Kidney (tissue), 13 donors: ENCODE measurements at regions not wholly inside any gene's neighbourhood (a gene's known extent, or its start where the extent isn't known, plus 50 kb on each side); places are given as distances from the start of the nearest gene placed in this dataset.

ENCODE experiments used
- DNase-seq, 5 donors: peaks; one replicate each; pipeline ENCODE4 v3.0.0-alpha.2; 2013 to 2020
- FAIRE-seq: peaks from 2 replicates; lab custom pipeline; 2012; peaks lifted over from hg19 to GRCh38; lab: Jason Lieb, UNC
- H3K27ac ChIP-seq, 2 donors: one replicate each; pipeline ENCODE4 v1.7.0; 2013; ENCODE audit warnings: low read depth in 2 of 2, low read length in 2 of 2, inconsistent platforms in 1 of 2
- H3K27me3 ChIP-seq: one replicate; pipeline ENCODE4 v1.7.1; 2013; ENCODE audit warnings: low read length, inconsistent platforms; ENCODE audit not compliant: control insufficient read depth, insufficient read depth
- H3K36me3 ChIP-seq, 3 donors: one replicate each; pipeline versions ENCODE4 v1.7.0 to v1.7.1; 2013; ENCODE audit warnings: low read length in 3 of 3, control low read depth in 1 of 3, inconsistent platforms in 1 of 3; ENCODE audit not compliant: insufficient read depth in 3 of 3, control insufficient read depth in 2 of 3
- H3K4me1 ChIP-seq, 3 donors: one replicate each; pipeline versions ENCODE4 v1.7.0 to v1.7.1; 2013; ENCODE audit warnings: low read length in 3 of 3, inconsistent platforms in 1 of 3, low read depth in 1 of 3; ENCODE audit not compliant: control insufficient read depth in 2 of 3, insufficient read depth in 2 of 3
- H3K4me3 ChIP-seq, 3 donors: one replicate each; pipeline versions ENCODE4 v1.7.0 to v1.8.1; 2013; ENCODE audit warnings: low read length in 3 of 3, control low read depth in 1 of 3, inconsistent platforms in 1 of 3
- H3K9ac ChIP-seq, 3 donors: one replicate each; pipeline versions ENCODE4 v1.7.0 to v1.7.1; 2013; ENCODE audit warnings: low read length in 3 of 3, control low read depth in 1 of 3, inconsistent platforms in 1 of 3
- H3K9me3 ChIP-seq, 3 donors: one replicate each; pipeline versions ENCODE4 v1.7.0 to v1.7.1; 2013; ENCODE audit warnings: low read length in 3 of 3, control low read depth in 1 of 3, inconsistent platforms in 1 of 3; ENCODE audit not compliant: control insufficient read depth in 2 of 3, insufficient read depth in 1 of 3
- intact Hi-C: fragments of 100-400 bp; cut with DNase I; formaldehyde crosslinking; loops from one replicate; pipeline ENCODE4 v1.11.1; 2022
- TF ChIP-seq, protein P1 (sequence below): IDR thresholded peaks from 3 replicates; pipeline ENCODE4 v1.5.1; 2012; ENCODE audit warnings: mild to moderate bottlenecking, moderate library complexity, borderline replicate concordance; ENCODE audit not compliant: insufficient read depth; ENCODE audit errors: extremely low read depth
- donor health status: control.
- donor health status: control.
- donor health status: control.
- donor health status: control.
- donor health status: control.
- donor health status: DM: yes; HTN: yes; CAD: no.
- donor health status: Normal renal cell carcinoma (clear cell type).

DNA sequence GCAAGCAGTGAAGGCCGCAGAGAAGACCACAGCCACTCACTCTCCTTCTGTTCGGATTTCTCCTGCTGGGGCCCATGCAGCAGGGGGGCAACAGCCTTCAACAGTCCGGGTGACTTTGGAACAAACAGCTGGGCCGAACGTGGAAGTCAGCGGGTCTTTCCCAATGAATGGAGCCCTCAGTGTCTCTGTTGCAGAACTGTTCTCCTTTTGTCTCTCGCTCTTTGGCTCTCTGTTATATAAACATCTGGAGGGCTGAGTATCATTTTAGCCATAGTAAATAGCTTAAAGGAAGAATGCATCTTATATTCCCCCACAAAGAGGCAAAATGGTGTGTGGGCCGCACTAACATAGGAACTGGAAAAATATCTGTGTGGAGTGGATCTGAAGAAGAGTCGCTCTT lies 136.7 kb upstream of the RALGAPA2 start:
- intact Hi-C loops, result no loop called here
- no peak overlapping the region for H3K27ac ChIP-seq
- TF ChIP-seq, protein P1, sequence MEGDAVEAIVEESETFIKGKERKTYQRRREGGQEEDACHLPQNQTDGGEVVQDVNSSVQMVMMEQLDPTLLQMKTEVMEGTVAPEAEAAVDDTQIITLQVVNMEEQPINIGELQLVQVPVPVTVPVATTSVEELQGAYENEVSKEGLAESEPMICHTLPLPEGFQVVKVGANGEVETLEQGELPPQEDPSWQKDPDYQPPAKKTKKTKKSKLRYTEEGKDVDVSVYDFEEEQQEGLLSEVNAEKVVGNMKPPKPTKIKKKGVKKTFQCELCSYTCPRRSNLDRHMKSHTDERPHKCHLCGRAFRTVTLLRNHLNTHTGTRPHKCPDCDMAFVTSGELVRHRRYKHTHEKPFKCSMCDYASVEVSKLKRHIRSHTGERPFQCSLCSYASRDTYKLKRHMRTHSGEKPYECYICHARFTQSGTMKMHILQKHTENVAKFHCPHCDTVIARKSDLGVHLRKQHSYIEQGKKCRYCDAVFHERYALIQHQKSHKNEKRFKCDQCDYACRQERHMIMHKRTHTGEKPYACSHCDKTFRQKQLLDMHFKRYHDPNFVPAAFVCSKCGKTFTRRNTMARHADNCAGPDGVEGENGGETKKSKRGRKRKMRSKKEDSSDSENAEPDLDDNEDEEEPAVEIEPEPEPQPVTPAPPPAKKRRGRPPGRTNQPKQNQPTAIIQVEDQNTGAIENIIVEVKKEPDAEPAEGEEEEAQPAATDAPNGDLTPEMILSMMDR, result no peak
- no peak for DNase-seq
- no peak overlapping the region for H3K9ac ChIP-seq
- FAIRE-seq, result no peak
- H3K4me1 ChIP-seq, result no peaks in the 10 kb centered on the region
- H3K36me3 ChIP-seq, result no peaks in the 10 kb centered on the region
- H3K9me3 ChIP-seq, result no peaks in the 10 kb centered on the region
- H3K4me3 ChIP-seq, result no peak overlapping the region
- no peaks in the 10 kb centered on the region for H3K27me3 ChIP-seq

DNA sequence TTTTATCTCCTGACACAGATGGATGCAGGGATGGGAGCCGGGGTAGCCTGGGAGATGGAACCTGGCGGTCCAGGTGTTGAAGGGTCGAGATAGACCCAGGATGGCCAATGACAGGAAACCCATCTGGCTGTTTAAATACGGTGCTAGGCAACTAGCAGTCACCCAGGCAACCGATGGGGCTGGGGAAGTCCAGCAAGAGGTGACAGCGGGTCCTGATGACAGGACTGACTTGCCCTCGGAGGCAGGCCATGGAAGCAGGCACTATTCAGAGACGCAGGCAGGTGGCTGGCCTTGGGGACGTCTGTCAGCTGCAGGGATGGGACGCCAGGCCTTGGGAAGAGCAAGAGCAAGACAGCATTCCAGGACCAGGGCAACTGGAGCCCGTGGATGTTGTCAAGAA lies 135.4 kb upstream of the RALGAPA2 start:
- Histone ChIP-seq H3K36me3 (no peaks in the 10 kb centered on the region), H3K9ac (no peak overlapping the region), H3K9me3 (no peaks in the 10 kb centered on the region), H3K27ac (no peak overlapping the region), H3K4me3 (no peak overlapping the region), H3K27me3 (no peaks in the 10 kb centered on the region), H3K4me1 (no peaks in the 10 kb centered on the region)
- no peak for FAIRE-seq
- no peak for DNase-seq
- TF ChIP-seq, protein P1, result no peak
- intact Hi-C loops, result no loop called here

DNA sequence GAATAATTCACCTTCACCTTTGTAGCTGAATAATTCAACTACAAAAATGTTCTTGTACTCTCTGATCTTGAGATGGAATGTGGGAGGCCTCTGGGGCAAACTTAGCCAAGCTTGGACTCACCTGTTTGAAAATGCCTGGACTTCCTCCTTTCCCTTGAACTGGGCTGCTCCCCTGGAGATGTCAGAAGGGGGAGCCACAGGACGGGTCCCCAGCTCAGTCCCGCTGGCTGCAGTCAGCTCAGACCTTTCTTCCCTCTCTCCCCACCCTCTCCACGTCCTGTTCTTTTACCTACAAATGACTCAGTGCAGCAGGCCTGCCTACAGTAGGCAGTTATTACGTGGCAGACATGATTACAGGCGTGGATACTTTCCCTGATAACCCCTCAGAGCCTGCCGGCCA lies 131.5 kb upstream of the RALGAPA2 start:
- TF ChIP-seq, protein P1, result no peak
- no peaks in the 10 kb centered on the region for H3K4me1 ChIP-seq
- H3K4me3 ChIP-seq, result no peak overlapping the region
- H3K27me3 ChIP-seq, result no peaks in the 10 kb centered on the region
- intact Hi-C loops, result no loop called here
- no peak for FAIRE-seq
- H3K9me3 ChIP-seq, result no peaks in the 10 kb centered on the region
- H3K9ac ChIP-seq, result no peak overlapping the region
- no peaks in the 10 kb centered on the region for H3K36me3 ChIP-seq
- no peak overlapping the region for H3K27ac ChIP-seq
- peak in 2 of 5 donors; percentile 14 to 29 for DNase-seq

DNA sequence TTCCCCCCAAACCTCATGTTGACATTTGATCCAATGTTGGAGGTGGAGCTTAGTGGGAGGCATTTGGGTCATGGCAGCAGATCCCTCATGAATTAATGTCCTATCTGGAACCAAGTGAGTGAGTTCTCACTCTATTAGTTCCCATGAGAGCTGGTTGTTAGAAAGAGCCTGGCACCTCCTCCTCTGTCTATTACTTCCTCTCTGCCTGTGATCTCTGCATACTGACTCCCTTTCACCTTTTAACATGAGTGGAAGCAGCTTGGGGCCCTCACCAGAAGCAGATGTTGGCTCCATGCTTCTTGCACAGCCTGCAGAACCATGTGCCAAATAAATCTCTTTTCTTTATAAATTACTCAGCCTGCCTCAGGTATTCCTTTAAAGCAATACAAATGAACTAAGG lies 127.3 kb upstream of the RALGAPA2 start:
- H3K36me3 ChIP-seq, result no peaks in the 10 kb centered on the region
- no peak for FAIRE-seq
- no peak overlapping the region for H3K27ac ChIP-seq
- TF ChIP-seq, protein P1, result no peak
- intact Hi-C loops, result no loop called here
- DNase-seq, result no peak
- H3K9ac ChIP-seq, result no peak overlapping the region
- H3K27me3 ChIP-seq, result no peaks in the 10 kb centered on the region
- no peaks in the 10 kb centered on the region for H3K4me1 ChIP-seq
- no peaks in the 10 kb centered on the region for H3K9me3 ChIP-seq
- no peak overlapping the region for H3K4me3 ChIP-seq
